SU-DHL-6 (cell line): ENCODE measurements at regions not wholly inside any gene's neighbourhood (a gene's known extent, or its start where the extent isn't known, plus 50 kb on each side); places are given as distances from the start of the nearest gene placed in this dataset.

Experiments used
- H2AFZ ChIP-seq: fragments of 200-600 bp; sonication (generic); 2 replicates; pipeline ENCODE4 v1.6.1; 2014; ENCODE audit warnings: low read depth, mild to moderate bottlenecking, moderate library complexity, mixed read lengths, antibody characterized with exemption, low read length; ENCODE audit not compliant: severe bottlenecking
- H3F3A ChIP-seq: fragments of 200-600 bp; shearing (Covaris generic); 2 replicates; pipeline ENCODE4 v1.6.0; 2016; ENCODE audit warnings: antibody characterized with exemption, mild to moderate bottlenecking; ENCODE audit not compliant: insufficient read depth
- H3K27ac ChIP-seq: fragments of 200-600 bp; sonication (generic); 2 replicates; pipeline ENCODE4 v1.5.1; 2016; ENCODE audit warnings: low read depth, mild to moderate bottlenecking, low read length, moderate library complexity, mixed read lengths
- H3K27me3 ChIP-seq: fragments of 200-600 bp; sonication (generic), shearing (Covaris generic); 2 replicates; pipeline ENCODE4 v1.6.0; 2014; ENCODE audit warnings: mild to moderate bottlenecking, low read length
- H3K36me3 ChIP-seq: fragments of 200-600 bp; sonication (generic); 2 replicates; pipeline ENCODE4 v1.6.1; 2014; ENCODE audit warnings: mild to moderate bottlenecking, low read length, mixed read lengths
- H3K4me2 ChIP-seq: fragments of 300-600, 200-600 bp; shearing (Covaris generic), sonication (generic); 2 replicates; pipeline ENCODE4 v1.6.0; 2014; ENCODE audit warnings: low read length, low read depth, mild to moderate bottlenecking; ENCODE audit not compliant: poor library complexity, severe bottlenecking
- H3K4me3 ChIP-seq: fragments of 200-600 bp; sonication (generic); 2 replicates; pipeline ENCODE4 v1.5.1; 2014; ENCODE audit warnings: antibody characterized with exemption, low read length, mild to moderate bottlenecking, mixed read lengths; ENCODE audit not compliant: insufficient read depth, poor library complexity, severe bottlenecking
- H3K79me2 ChIP-seq: fragments of 200-600 bp; sonication (generic); 2 replicates; pipeline ENCODE4 v1.6.1; 2014; ENCODE audit warnings: mild to moderate bottlenecking, low read length, moderate library complexity; ENCODE audit not compliant: insufficient read depth
- H3K9ac ChIP-seq: fragments of 200-600 bp; sonication (generic); 2 replicates; pipeline ENCODE4 v1.7.0; 2014; ENCODE audit warnings: mild to moderate bottlenecking, low read length
- H3K9me2 ChIP-seq: fragments of 200-600 bp; sonication (generic); replicated peaks from 2 replicates; pipeline ENCODE4 v1.6.1; 2014; ENCODE audit warnings: low read length; ENCODE audit not compliant: insufficient read depth
- H3K9me3 ChIP-seq: fragments of 200-600 bp; sonication (generic); 2 replicates; pipeline ENCODE4 v1.6.1; 2014; ENCODE audit warnings: low read length, mixed read lengths; ENCODE audit not compliant: insufficient read depth
- H4K20me1 ChIP-seq: fragments of 200-600 bp; sonication (generic); 2 replicates; pipeline ENCODE4 v1.6.1; 2014; ENCODE audit warnings: low read depth, mild to moderate bottlenecking, antibody characterized with exemption, low read length, moderate library complexity, mixed read lengths
- EZH2phosphoT487 ChIP-seq: fragments of 200-600 bp; sonication (generic), shearing (Covaris generic); conservative IDR thresholded peaks from 2 replicates; pipeline ENCODE4 v1.6.1; 2018; ENCODE audit warnings: mild to moderate bottlenecking, antibody characterized with exemption, low read length, moderate library complexity, mixed read lengths
- TF ChIP-seq, protein P1 (sequence below): fragments of 200-600 bp; sonication (generic); IDR thresholded peaks from one replicate; pipeline ENCODE4 v1.5.1; 2017; ENCODE audit warnings: antibody characterized with exemption, mild to moderate bottlenecking, low read length, moderate library complexity; ENCODE audit not compliant: insufficient read depth, poor library complexity, severe bottlenecking

DNA sequence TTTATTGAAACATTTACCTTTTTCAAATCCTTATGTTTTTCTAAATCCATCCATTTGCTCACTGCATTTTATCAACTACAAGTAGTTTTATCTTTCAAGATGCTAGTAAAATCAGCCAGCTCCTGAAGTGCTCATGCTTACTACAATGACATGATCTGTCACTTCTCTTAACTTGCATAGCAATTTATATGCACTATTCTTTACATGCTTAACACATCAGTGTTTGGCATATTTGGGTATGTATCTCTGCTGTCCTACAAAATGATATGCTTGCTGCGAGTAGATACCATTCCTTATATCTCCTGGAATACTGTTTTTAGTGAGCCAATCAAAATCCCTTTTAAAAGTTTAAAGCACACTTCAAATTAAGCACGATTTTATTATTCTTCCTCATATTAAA, 2726.8 kb downstream of the PCDH7 start:
- Histone ChIP-seq H3K27me3 (no peaks in the 10 kb centered on the region), H3K4me3 (no peak overlapping the region), H3K27ac (no peak overlapping the region), H2AFZ (no peak overlapping the region), H3K9me3 (no peaks in the 10 kb centered on the region), H3K36me3 (no peaks in the 10 kb centered on the region), H3K9me2 (no peaks in the 10 kb centered on the region), H3K79me2 (no peaks in the 10 kb centered on the region), H3F3A (no peaks in the 10 kb centered on the region), H3K9ac (no peak overlapping the region), H3K4me2 (no peak overlapping the region), H4K20me1 (no peaks in the 10 kb centered on the region)
- TF ChIP-seq EZH2phosphoT487, result no peak
- TF ChIP-seq, protein P1, sequence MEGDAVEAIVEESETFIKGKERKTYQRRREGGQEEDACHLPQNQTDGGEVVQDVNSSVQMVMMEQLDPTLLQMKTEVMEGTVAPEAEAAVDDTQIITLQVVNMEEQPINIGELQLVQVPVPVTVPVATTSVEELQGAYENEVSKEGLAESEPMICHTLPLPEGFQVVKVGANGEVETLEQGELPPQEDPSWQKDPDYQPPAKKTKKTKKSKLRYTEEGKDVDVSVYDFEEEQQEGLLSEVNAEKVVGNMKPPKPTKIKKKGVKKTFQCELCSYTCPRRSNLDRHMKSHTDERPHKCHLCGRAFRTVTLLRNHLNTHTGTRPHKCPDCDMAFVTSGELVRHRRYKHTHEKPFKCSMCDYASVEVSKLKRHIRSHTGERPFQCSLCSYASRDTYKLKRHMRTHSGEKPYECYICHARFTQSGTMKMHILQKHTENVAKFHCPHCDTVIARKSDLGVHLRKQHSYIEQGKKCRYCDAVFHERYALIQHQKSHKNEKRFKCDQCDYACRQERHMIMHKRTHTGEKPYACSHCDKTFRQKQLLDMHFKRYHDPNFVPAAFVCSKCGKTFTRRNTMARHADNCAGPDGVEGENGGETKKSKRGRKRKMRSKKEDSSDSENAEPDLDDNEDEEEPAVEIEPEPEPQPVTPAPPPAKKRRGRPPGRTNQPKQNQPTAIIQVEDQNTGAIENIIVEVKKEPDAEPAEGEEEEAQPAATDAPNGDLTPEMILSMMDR, result no peak

DNA sequence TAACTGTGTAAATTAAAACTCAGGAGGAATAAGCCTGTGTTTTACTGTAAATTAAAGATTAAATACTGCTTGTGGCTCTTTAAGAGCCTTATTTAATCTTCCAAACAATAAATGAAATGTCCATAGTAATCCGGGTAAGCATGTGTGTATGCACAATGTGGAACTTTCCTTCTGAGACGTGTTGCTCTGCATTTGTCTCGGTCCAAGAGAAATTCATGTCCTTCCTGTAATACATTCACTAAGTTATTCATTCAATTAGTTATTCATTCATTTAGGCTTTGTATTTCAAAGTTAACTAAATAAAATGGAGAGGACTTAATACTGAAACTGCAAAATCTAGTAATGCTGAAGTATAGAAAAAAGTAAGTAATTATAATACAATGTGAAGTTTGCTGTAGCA, 2728.8 kb downstream of the PCDH7 start:
- H3F3A ChIP-seq, result no peaks in the 10 kb centered on the region
- H2AFZ ChIP-seq, result no peak overlapping the region
- no peaks in the 10 kb centered on the region for H3K9me2 ChIP-seq
- H3K9ac ChIP-seq, result no peak overlapping the region
- no peaks in the 10 kb centered on the region for H3K9me3 ChIP-seq
- H3K27ac ChIP-seq, result no peak overlapping the region
- TF ChIP-seq EZH2phosphoT487, result no peak
- TF ChIP-seq, protein P1, result no peak
- H3K27me3 ChIP-seq, result no peaks in the 10 kb centered on the region
- no peaks in the 10 kb centered on the region for H4K20me1 ChIP-seq
- no peak overlapping the region for H3K4me3 ChIP-seq
- H3K36me3 ChIP-seq, result no peaks in the 10 kb centered on the region
- H3K79me2 ChIP-seq, result no peaks in the 10 kb centered on the region
- H3K4me2 ChIP-seq, result no peak overlapping the region

GRCh38 chr4:33453436-33453835, 2733.3 kb downstream of the PCDH7 start:
- Histone ChIP-seq H3K79me2 (no peaks in the 10 kb centered on the region), H3K9me2 (no peaks in the 10 kb centered on the region), H3K27ac (no peak overlapping the region), H4K20me1 (no peaks in the 10 kb centered on the region), H3K9ac (no peak overlapping the region), H3K4me3 (no peak overlapping the region), H2AFZ (no peak overlapping the region), H3K9me3 (no peaks in the 10 kb centered on the region), H3K4me2 (no peak overlapping the region), H3K27me3 (no peaks in the 10 kb centered on the region), H3F3A (no peaks in the 10 kb centered on the region), H3K36me3 (no peaks in the 10 kb centered on the region)
- TF ChIP-seq EZH2phosphoT487, result no peak
- TF ChIP-seq, protein P1, result no peak

GRCh38 chr4:33453916-33454315, 2733.7 kb downstream of the PCDH7 start:
- Histone ChIP-seq H3K9me3 (no peaks in the 10 kb centered on the region), H3K9me2 (no peaks in the 10 kb centered on the region), H3K36me3 (no peaks in the 10 kb centered on the region), H3K27ac (no peak overlapping the region), H3K79me2 (no peaks in the 10 kb centered on the region), H3K4me2 (no peak overlapping the region), H2AFZ (no peak overlapping the region), H3K9ac (no peak overlapping the region), H4K20me1 (no peaks in the 10 kb centered on the region), H3K27me3 (no peaks in the 10 kb centered on the region), H3F3A (no peaks in the 10 kb centered on the region), H3K4me3 (no peak overlapping the region)
- no peak for TF ChIP-seq EZH2phosphoT487
- TF ChIP-seq, protein P1, result no peak
